Fibroblast of skin of right quadriceps (primary cell): ENCODE measurements at regions not wholly inside any gene's neighbourhood (a gene's known extent, or its start where the extent isn't known, plus 50 kb on each side); places are given as distances from the start of the nearest gene placed in this dataset.
A peak's percentile ranks its signal among the peaks of the same experiment; 100 is the strongest.

Experiments used
- DNase-seq: peaks from one replicate; pipeline ENCODE4 v3.0.0-alpha.2; 2013

DNA sequence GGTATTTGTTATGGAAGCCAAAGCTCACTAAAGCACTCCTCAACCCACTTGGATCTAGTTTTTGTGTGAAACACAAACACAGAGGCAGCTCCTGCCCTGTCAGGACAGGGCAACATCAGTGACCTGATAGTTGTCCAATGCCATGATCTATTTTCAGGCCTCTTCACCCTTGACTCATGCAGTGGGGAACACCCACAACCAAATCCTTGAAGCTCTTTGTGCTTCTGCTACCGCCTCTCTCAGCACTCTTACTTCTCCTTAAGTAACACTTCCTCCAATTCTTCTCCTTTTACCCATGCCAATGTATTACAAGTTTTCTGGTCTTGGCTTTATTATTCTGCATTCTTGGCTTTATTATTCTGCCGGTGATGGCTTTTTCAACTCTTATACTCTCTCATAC lies 425.3 kb downstream of the INHBA start:
- DNase-seq = no peak

GRCh38 chr7:41275255-41275654 lies 427.6 kb downstream of the INHBA start:
- no peak for DNase-seq

GRCh38 chr7:41274179-41274578 lies 428.7 kb downstream of the INHBA start:
- no peak for DNase-seq

DNA sequence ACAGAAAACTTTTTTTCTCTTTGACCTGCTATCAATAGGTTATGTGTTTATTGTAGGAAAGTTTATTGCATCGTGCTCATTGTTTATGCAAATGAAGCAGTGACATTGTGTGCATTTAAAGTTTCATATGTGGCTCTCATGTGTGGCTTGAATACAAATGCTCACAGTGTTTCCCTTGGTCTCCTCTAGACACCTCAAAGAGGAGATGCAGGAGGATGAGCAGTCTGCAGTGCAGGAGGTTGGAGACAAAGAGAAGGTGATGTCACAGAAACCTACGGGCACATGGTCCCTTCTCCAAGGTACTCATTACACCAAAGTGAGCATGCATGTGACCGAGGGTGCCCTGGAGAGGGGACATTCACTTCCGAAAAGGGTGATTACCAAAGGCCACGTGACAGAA lies 430.2 kb downstream of the INHBA start:
- no peak for DNase-seq

GRCh38 chr7:41268878-41269277 lies 434.0 kb downstream of the INHBA start:
- DNase-seq = no peak

- DNase-seq = no peak
Observed at GRCh38 chr7:41261080-41261479, 441.8 kb downstream of the INHBA start.

- no peak for DNase-seq
Observed at GRCh38 chr7:41257660-41258059, 445.2 kb downstream of the INHBA start.

- DNase-seq = peak; percentile 51
Observed at GRCh38 chr7:41256186-41256945, 446.5 kb downstream of the INHBA start.

- no peak for DNase-seq
Observed at GRCh38 chr7:41255716-41256115, 447.2 kb downstream of the INHBA start.

GRCh38 chr7:41255113-41255512 lies 447.8 kb downstream of the INHBA start:
- DNase-seq = no peak

GRCh38 chr7:41252957-41253356 lies 449.9 kb downstream of the INHBA start:
- no peak for DNase-seq

DNA sequence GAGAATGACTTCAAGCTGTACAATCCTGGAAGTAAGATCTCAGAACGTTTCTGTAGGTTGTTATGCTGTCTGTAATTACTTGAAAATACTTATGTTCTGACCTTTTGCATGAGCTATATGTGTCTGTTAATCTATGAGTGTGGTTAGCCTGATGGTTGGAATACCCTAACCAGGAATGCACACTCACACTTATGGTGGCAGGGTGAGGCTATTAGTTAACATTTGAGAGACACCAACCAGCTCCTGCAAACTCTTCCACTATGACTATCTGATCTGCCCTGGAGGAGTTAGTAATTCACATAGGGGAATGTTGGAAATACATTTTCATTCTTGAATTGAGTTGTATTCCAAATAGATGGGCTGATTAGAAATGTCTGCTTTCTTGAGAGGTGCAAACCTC lies 450.3 kb downstream of the INHBA start:
- no peak for DNase-seq

GRCh38 chr7:41247143-41247865 lies 455.6 kb downstream of the INHBA start:
- peak; percentile 43 for DNase-seq

GRCh38 chr7:41245916-41246315 lies 457.0 kb downstream of the INHBA start:
- DNase-seq = no peak

GRCh38 chr7:41244246-41244645 lies 458.6 kb downstream of the INHBA start:
- no peak for DNase-seq

DNA sequence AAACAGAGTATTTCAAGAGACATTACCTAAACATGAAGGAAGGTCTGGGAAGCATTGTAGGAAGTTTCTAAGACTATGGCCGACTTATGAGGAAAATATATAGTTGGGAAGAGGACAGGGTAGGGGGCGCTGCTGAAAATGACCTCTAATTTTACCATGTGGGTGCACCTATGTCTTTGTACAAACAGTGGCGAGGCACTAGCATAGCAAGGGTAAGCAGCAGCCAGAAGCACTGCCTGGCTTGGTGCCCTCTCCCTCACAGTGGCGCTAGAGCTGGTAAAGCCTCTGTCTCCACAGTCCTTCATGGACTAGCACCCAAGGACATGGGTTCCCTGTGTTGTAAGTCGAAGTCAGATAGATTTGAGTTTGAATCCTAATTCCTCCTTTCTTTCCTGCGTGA lies 461.2 kb downstream of the INHBA start:
- no peak for DNase-seq

DNA sequence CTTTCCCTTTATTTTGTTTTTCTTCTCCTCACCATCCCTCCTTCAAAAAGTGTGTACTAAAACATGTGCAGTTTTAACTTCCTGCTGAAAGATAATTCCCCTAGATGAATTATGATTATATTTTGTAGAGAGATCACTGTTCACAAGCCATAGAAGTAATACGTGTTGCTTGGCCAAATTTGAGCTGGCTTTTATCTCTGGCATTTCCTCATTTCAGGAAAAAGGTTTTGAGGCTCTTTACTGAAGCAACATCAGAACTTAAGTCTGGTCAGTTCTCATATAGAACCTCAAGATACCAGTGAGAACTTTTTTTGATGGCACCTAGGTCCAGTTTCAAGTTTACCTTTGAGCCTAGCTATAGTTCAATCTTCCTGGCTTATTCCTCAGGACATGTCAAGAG lies 463.3 kb downstream of the INHBA start:
- no peak for DNase-seq

DNA sequence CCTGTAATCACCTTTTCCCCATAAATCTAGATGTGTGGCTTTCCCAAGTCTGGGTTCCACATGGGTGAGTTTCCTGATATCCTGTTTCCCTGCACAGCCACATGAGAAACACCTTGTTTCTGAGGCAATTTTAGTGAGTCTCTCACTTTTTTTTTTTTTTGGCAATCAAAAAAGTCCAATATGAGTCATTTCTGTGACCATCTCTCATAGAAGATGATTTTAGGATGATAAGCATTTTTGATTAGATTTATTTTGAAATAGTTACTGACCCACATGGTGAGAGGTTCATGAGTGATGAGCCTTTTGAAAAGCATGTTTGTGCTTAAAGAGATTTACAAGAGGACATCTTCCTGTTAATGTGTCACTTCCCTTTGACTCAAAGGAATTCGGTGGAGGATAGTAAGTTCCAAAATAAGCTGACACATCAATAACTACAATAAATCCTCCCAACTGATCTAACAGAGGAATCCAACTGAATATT lies 464.0 kb downstream of the INHBA start:
- DNase-seq = peak; percentile 77

DNA sequence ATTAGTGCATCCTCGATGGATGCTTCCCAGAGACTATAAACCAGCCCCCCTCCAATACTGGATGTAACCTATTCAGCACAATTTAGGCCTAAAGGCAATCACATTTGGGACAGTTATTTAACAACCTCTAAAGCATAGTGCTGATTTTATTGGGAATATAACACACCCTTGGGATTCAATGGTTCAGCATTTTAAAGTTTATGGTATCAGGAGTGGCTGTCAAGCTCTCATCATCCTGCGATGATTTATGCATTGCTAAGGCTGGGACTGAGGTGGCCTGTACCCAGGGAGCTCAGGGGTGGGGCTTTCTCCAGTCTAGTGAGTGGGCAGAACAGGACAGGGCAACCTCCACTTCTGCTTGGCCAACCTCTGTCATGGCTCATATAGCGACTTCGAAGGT lies 464.9 kb downstream of the INHBA start:
- DNase-seq = no peak

- DNase-seq = no peak
Observed at GRCh38 chr7:41232086-41232485, 470.8 kb downstream of the INHBA start.

GRCh38 chr7:41224063-41224763 lies 478.7 kb downstream of the INHBA start:
- peak; percentile 50 for DNase-seq

DNA sequence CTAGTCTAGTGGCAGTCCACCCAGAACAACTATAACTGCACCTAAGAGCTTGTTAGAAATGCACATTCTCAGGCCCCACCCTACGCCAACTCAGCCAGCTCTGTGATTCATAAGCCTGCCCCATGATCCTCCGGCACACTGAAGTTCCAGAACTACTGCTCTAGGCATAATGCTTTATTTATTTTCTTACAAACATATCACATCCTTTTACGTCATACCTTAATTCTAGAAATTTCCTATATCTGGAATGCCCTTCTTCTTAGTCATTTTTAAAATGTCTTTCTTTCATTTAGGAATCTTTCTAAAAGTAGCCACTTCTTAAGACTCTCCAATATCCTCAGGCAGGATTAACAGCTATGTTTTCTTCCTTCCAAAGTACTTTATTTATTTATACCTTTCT lies 480.1 kb downstream of the INHBA start:
- no peak for DNase-seq

GRCh38 chr7:41220266-41220665 lies 482.6 kb downstream of the INHBA start:
- DNase-seq = no peak

DNA sequence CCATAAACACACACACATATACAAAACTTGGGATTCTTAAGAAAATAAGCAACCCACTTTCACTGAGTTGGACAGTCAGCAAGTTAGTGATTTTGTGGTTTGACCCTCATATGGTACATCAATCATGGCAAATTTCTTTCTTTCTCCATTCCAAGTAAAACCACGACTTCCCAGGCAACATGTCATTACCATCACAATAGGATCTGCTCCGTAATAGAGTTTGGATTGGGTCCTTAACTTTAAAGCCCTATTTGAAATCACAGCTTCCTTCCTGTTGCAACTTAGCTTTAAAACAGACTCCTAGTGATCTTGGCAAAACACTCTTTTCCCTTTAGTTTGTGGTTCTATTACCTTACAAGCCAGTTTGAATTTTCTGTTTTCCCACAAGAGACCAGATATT lies 483.6 kb downstream of the INHBA start:
- DNase-seq = peak; percentile 59
